CD14-positive monocyte (primary cell): ENCODE measurements at regions not wholly inside any gene's neighbourhood (a gene's known extent, or its start where the extent isn't known, plus 50 kb on each side); places are given as distances from the start of the nearest gene placed in this dataset.

ENCODE experiments used
- DNase-seq, 3 donors: peaks; one replicate each; pipeline ENCODE4 v3.0.0-alpha.2; 2011 to 2022
- H2AFZ ChIP-seq: 2 replicates; pipeline ENCODE4 v1.6.0; 2012; ENCODE audit warnings: mild to moderate bottlenecking, low read depth, low read length, inconsistent platforms; ENCODE audit not compliant: insufficient read depth, poor library complexity, severe bottlenecking
- H3K27ac ChIP-seq, 2 donors: 1 replicate in 1 of 2; 2 replicates in 1 of 2; pipeline ENCODE4 v1.5.1; 2012 to 2013; ENCODE audit warnings: low read length in 2 of 2, control low read depth in 1 of 2, inconsistent platforms in 1 of 2, low read depth in 1 of 2, mild to moderate bottlenecking in 1 of 2
- H3K27me3 ChIP-seq, 2 donors: one replicate each; pipeline versions ENCODE4 v1.6.0 to v1.6.1; 2011 to 2013; ENCODE audit warnings: low read length in 2 of 2; ENCODE audit not compliant: control insufficient read depth in 2 of 2, insufficient read depth in 2 of 2
- H3K36me3 ChIP-seq, 2 donors: replicated peaks in 1 of 2; 1 replicate in 1 of 2; 2 replicates in 1 of 2; pipeline versions ENCODE4 v1.5.1 to v1.6.1; 2012 to 2013; ENCODE audit warnings: low read length in 2 of 2, control low read depth in 1 of 2, inconsistent platforms in 1 of 2, mild to moderate bottlenecking in 1 of 2; ENCODE audit not compliant: insufficient read depth in 2 of 2, control insufficient read depth in 1 of 2
- H3K4me1 ChIP-seq, 2 donors: 1 replicate in 1 of 2; 2 replicates in 1 of 2; pipeline versions ENCODE4 v1.5.1 to v1.6.1; 2012 to 2013; ENCODE audit warnings: low read length in 2 of 2, control low read depth in 1 of 2, inconsistent platforms in 1 of 2, mild to moderate bottlenecking in 1 of 2, moderate library complexity in 1 of 2; ENCODE audit not compliant: insufficient read depth in 2 of 2, control insufficient read depth in 1 of 2
- H3K4me2 ChIP-seq: replicated peaks from 2 replicates; pipeline ENCODE3; 2012; ENCODE audit warnings: low read length, moderate library complexity, mild to moderate bottlenecking; ENCODE audit not compliant: poor library complexity, severe bottlenecking; ENCODE audit errors: extremely low read depth
- H3K4me3 ChIP-seq, 3 experiments: fragments of 200-600 bp in 1 of 3; sonication (generic) in 1 of 3; replicated peaks in 1 of 3; 1 replicate in 2 of 3; 2 replicates in 1 of 3; pipeline ENCODE4 v1.5.1; 2011 to 2013; ENCODE audit warnings: low read length in 3 of 3, mild to moderate bottlenecking in 3 of 3, control low read depth in 2 of 3, low read depth in 2 of 3, inconsistent platforms in 1 of 3, moderate library complexity in 1 of 3
- H3K79me2 ChIP-seq: 2 replicates; pipeline ENCODE4 v1.6.0; 2012; ENCODE audit warnings: mild to moderate bottlenecking, control low read depth, inconsistent platforms, low read length, moderate library complexity; ENCODE audit not compliant: insufficient read depth
- H3K9ac ChIP-seq: 2 replicates; pipeline ENCODE4 v1.6.0; 2017; ENCODE audit warnings: low read length, mild to moderate bottlenecking; ENCODE audit not compliant: insufficient read depth, poor library complexity, severe bottlenecking
- H3K9me3 ChIP-seq, 2 donors: replicated peaks in 1 of 2; 1 replicate in 1 of 2; 2 replicates in 1 of 2; pipeline versions ENCODE4 v1.5.1 to v1.6.1; 2012 to 2013; ENCODE audit warnings: low read length in 2 of 2, control low read depth in 1 of 2; ENCODE audit not compliant: control insufficient read depth in 1 of 2, insufficient read depth in 1 of 2
- H4K20me1 ChIP-seq: 2 replicates; pipeline ENCODE4 v1.6.0; 2012; ENCODE audit warnings: mild to moderate bottlenecking, low read length, control low read depth, moderate library complexity; ENCODE audit not compliant: insufficient read depth
- H3K27ac Mint-ChIP-seq, 7 donors: one replicate each; pipeline ENCODE4 v1.8.0; 2020; ENCODE audit warnings: mild to moderate bottlenecking in 7 of 7, mixed read lengths in 7 of 7, moderate library complexity in 6 of 7, inconsistent platforms in 2 of 7
- H3K27me3 Mint-ChIP-seq, 3 donors: one replicate each; pipeline ENCODE4 v1.8.0; 2021 to 2022; ENCODE audit warnings: low read depth in 3 of 3, mild to moderate bottlenecking in 3 of 3, mixed read lengths in 3 of 3, moderate library complexity in 3 of 3, inconsistent platforms in 1 of 3
- H3K36me3 Mint-ChIP-seq, 2 donors: one replicate each; pipeline ENCODE4 v1.8.0; 2020; ENCODE audit warnings: mixed read lengths in 2 of 2, inconsistent platforms in 1 of 2, mild to moderate bottlenecking in 1 of 2
- H3K4me1 Mint-ChIP-seq: one replicate; pipeline ENCODE4 v1.8.0; 2020; ENCODE audit warnings: mild to moderate bottlenecking, mixed read lengths
- H3K4me3 Mint-ChIP-seq, 2 donors: one replicate each; pipeline ENCODE4 v1.8.0; 2020; ENCODE audit warnings: mild to moderate bottlenecking in 2 of 2, mixed read lengths in 2 of 2, moderate library complexity in 1 of 2
- H3K9me3 Mint-ChIP-seq, 7 donors: one replicate each; pipeline ENCODE4 v1.8.0; 2020 to 2022; ENCODE audit warnings: mixed read lengths in 7 of 7, mild to moderate bottlenecking in 6 of 7, moderate library complexity in 6 of 7, inconsistent platforms in 2 of 7
- CTCF ChIP-seq: fragments of 200-600 bp; IDR thresholded peaks from one replicate; pipeline ENCODE4 v1.8.0; 2022; ENCODE audit warnings: antibody characterized with exemption, mild to moderate bottlenecking
- WGBS: methylation state at CpG from one replicate; pipeline ENCODE4 v1.1.5; 2013; ENCODE audit warnings: missing lambda C conversion rate; ENCODE audit not compliant: insufficient coverage; 5-methylcytosine and 5-hydroxymethylcytosine counted together
- intact Hi-C, 2 donors: fragments of 100-400 bp; cut with micrococcal nuclease; formaldehyde crosslinking; loops; one replicate each; pipeline versions ENCODE4 v1.15.0 to v1.15.1; 2023

GRCh38 chr4:22322996-22323395, 192.9 kb downstream of the ADGRA3 start:
- TF ChIP-seq CTCF: no peak
- WGBS: no CpG with 5 or more reads among the region's 1 CpG
- no peaks in the 10 kb centered on the region for H3K79me2 ChIP-seq
- H3K27ac Mint-ChIP-seq: no peak overlapping the region
- DNase-seq: no peak
- no peak overlapping the region for H3K4me2 ChIP-seq
- peaks cover 0 to 3% (median 0%) of the 10 kb centered on the region in 3 donors for H3K27me3 Mint-ChIP-seq
- peaks cover 0 to 3% (median 0%) of the 10 kb centered on the region in 7 donors for H3K9me3 Mint-ChIP-seq
- no peaks in the 10 kb centered on the region for H3K9me3 ChIP-seq
- H3K36me3 ChIP-seq: no peaks in the 10 kb centered on the region
- H3K4me1 ChIP-seq: no peaks in the 10 kb centered on the region
- no peaks in the 10 kb centered on the region for H3K36me3 Mint-ChIP-seq
- no peaks in the 10 kb centered on the region for H4K20me1 ChIP-seq
- H3K9ac ChIP-seq: no peak overlapping the region
- H3K27me3 ChIP-seq: no peaks in the 10 kb centered on the region
- H3K4me3 ChIP-seq: no peak overlapping the region
- H3K4me1 Mint-ChIP-seq: no peaks in the 10 kb centered on the region
- H3K4me3 Mint-ChIP-seq: no peak overlapping the region
- H3K27ac ChIP-seq: no peak overlapping the region
- intact Hi-C loops: no loop called here
- H2AFZ ChIP-seq: no peak overlapping the region

GRCh38 chr4:22315628-22316027, 200.2 kb downstream of the ADGRA3 start:
- DNase-seq: no peak
- H2AFZ ChIP-seq: no peak overlapping the region

More at GRCh38 chr4:22315628-22316027, 200.2 kb downstream of the ADGRA3 start:
- Histone ChIP-seq H3K4me1 (no peaks in the 10 kb centered on the region), H3K36me3 (no peaks in the 10 kb centered on the region), H3K79me2 (no peaks in the 10 kb centered on the region), H4K20me1 (no peaks in the 10 kb centered on the region), H3K27ac (no peak overlapping the region), H3K9ac (no peak overlapping the region), H3K4me2 (no peak overlapping the region), H3K27me3 (no peaks in the 10 kb centered on the region), H3K4me3 (no peak overlapping the region), H3K9me3 (no peaks in the 10 kb centered on the region)
- peaks cover 0 to 3% (median 0%) of the 10 kb centered on the region in 7 donors for H3K9me3 Mint-ChIP-seq
- no peak for TF ChIP-seq CTCF
- WGBS: no CpG with 5 or more reads among the region's 2 CpGs
- H3K4me1 Mint-ChIP-seq: no peaks in the 10 kb centered on the region
- H3K36me3 Mint-ChIP-seq: no peaks in the 10 kb centered on the region
- H3K27me3 Mint-ChIP-seq: peaks cover 0 to 2% (median 2%) of the 10 kb centered on the region in 3 donors
- no peak overlapping the region for H3K4me3 Mint-ChIP-seq
- intact Hi-C loops: no loop called here
- no peak overlapping the region for H3K27ac Mint-ChIP-seq
